GM10266 (cell line): ENCODE measurements at regions not wholly inside any gene's neighbourhood (a gene's known extent, or its start where the extent isn't known, plus 50 kb on each side); places are given as distances from the start of the nearest gene placed in this dataset.

Experiments used
- DNase-seq: peaks from one replicate; pipeline ENCODE4 v3.0.0; 2012; ENCODE audit errors: extremely low spot score
- CTCF ChIP-seq: IDR thresholded peaks from 2 replicates; pipeline ENCODE4 v1.5.1; 2012; ENCODE audit warnings: mild to moderate bottlenecking, low read depth; ENCODE audit not compliant: control insufficient read depth, insufficient read depth; ENCODE audit errors: missing control alignments

GRCh38 chr5:168086104-168086610 lies 205.3 kb upstream of the WWC1 start:
- TF ChIP-seq CTCF: no peak
- no peak for DNase-seq

DNA sequence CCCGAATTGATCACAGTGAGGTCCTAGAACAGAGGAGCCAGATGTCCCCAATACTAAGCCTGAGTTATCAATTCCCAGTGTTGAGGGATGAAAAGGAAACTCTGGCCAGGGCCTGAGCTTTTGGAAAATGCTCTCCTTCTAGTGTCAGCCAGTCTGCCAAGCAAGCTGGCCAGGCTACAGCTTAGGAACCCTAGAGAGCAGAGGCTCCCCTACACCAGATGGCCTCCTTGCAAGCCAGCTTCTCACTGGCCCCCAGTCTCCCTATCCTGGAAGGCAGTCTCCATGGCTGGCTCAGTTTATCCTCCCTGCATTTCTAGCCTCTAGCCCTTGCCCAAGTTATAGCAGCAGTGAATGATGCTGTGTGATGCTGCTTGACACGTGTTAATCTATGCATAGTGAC lies 204.7 kb upstream of the WWC1 start:
- no peak for TF ChIP-seq CTCF
- DNase-seq: no peak

DNA sequence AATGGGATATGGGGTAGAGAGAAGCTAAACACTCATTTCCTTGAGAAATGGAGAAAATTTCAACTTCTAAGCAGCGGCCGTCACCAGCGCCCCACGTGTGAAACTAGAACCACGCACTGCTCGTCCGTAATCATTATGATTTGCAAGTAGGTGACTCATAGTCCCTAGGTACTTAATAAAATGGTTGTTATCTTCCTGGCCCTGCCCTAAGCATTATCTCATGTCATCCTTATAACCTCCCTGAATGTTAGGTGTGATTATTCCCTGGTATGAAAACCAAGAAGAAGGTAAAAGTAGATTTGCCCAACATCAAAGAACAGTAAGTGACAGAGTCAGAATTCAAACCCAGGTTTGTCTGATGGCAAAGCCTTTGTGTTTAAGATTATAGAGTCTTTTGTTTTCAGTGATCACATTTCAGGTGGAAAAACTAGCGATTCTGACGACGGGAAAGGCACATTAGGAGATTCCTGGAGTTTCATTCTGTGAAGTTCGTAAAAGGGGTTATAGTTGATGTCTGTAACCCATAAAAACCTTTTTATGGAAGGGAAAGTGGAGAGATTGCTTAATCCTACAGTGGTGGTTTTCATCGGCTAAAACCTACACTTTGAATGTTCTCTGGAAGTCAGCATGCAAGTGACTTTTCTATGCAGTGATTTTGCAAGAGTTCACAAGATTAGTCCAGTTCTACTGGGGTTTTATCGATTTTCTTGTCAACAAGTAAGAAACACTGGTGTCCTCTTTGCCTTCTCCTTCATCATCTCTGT lies 202.9 kb upstream of the WWC1 start:
- TF ChIP-seq CTCF: no peak
- no peak for DNase-seq

GRCh38 chr5:168089201-168089887 lies 202.1 kb upstream of the WWC1 start:
- no peak for DNase-seq
- no peak for TF ChIP-seq CTCF

DNA sequence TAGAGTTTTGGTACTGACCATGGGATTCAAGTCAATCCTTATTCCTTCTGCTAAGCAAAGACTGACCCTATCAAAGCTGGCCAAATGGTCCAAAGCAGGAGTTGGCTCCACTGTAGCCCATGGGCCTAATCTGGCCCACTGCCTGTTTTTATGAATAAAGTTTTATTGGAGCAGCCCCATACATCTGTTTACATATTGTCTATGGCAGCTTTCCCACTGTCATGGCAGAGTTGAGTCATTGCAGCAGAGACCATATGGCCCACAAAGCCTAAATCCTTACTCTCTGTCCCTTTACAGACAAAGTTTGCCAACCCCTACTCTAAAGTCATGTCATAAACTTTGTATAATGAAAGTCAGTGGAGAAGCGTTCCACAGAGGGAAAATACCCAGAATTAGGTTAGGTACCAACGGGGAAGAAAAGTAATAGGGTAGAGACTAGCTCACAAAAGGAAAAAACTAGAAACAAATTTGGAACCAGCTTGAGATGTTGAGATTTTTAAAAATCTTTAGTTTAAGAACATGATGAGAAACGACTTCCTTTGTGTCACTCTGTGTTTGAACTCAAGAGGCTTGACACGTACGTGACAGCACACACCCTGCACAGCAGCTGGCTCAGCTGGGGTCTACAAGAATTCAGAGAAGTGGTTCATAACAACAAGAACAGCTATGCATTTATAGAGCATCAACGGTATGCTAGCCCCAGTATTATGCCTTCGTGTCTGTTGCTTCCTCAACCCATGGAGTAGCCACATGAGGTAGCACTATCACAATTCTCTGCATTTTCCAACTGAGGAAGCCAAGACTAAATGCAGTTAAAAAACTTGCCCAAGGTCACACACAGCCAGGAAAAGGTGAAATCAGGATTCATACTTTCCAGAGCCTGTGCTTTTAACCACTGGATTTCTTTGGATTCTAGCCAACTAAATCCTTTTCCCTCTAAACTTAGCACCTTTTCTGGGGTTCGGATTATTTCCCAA lies 198.9 kb upstream of the WWC1 start:
- TF ChIP-seq CTCF: no peak
- DNase-seq: no peak

- TF ChIP-seq CTCF: no peak
- DNase-seq: no peak
These were observed 198.1 kb upstream of the WWC1 start for GRCh38 chr5:168093200-168093910.
